Left colon (tissue), 2 donors: ENCODE measurements at regions not wholly inside any gene's neighbourhood (a gene's known extent, or its start where the extent isn't known, plus 50 kb on each side); places are given as distances from the start of the nearest gene placed in this dataset.

Experiments
- ATAC-seq: fragments of 200-7000 bp; cut with Tn5 transposase; one replicate; pipeline ENCODE4 v1.9.1; 2020; ENCODE audit warnings: mild to moderate bottlenecking, moderate library complexity
- DNase-seq, 2 donors: peaks; one replicate each; pipeline ENCODE4 v3.0.0-alpha.2; 2020
- intact Hi-C, 2 donors: fragments of 100-400 bp; cut with DNase I in 1 of 2; cut with micrococcal nuclease in 1 of 2; formaldehyde crosslinking; loops; one replicate each; pipeline versions ENCODE4 v1.11.2 to v1.14.0; 2022; cut with DNase I, micrococcal nuclease
- donor health status: DM: no; HTN: no; CAD: no.
- donor health status: DM: yes; HTN: yes; CAD: no.

DNA sequence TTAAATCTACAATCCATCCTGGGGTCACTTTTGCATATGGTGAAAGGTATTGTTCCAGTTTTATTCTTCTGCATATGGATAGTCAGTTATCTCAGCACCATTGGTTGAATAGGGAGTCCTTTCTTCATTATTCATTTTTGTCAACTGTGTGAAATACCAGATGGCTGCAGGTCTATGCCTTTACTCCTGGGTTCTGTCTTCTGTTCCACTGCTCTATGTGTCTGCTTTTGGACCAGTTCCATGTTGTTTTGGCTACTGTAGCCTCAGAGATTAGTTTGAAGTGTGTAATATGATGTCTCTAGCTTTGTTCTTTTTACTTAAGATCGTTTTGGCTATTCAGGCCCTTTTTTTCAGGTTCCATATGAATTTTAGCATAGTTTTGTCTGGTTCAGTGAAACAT lies 795.8 kb downstream of the OTOL1 start:
- no peak for ATAC-seq
- no peak for DNase-seq
- intact Hi-C loops = no loop called here

DNA sequence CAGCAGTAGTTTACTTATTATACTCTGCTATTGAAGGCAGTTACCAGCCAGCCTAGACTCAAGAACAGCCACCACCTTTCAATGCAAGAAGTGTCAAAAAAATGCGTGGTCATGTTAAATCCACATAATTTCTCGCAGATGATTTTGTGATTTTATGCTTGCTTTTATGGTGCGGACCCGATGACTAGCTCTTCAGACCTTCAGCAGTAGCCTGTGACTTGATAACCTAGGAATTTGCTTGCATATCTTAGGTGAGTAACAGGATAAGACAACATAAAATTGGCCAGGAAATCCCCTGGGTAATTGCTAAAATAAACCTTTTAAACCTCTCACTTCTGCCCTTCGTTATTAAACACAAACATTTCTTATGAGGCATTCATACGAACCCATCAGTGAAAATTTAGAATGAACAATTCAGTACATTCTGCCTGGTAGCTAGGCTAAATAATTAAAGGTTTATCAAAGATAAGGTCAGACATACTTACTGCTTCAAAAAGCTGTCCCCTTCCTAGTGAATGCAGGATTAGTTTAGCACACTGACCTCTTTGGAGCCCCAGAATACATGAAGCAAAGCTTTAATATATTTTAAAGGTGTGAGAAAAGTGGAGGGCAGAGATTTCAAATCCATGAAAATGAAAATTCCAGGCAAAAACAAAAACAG lies 798.8 kb downstream of the OTOL1 start:
- intact Hi-C loops = no loop called here
- DNase-seq (no peak), ATAC-seq (no peak)

DNA sequence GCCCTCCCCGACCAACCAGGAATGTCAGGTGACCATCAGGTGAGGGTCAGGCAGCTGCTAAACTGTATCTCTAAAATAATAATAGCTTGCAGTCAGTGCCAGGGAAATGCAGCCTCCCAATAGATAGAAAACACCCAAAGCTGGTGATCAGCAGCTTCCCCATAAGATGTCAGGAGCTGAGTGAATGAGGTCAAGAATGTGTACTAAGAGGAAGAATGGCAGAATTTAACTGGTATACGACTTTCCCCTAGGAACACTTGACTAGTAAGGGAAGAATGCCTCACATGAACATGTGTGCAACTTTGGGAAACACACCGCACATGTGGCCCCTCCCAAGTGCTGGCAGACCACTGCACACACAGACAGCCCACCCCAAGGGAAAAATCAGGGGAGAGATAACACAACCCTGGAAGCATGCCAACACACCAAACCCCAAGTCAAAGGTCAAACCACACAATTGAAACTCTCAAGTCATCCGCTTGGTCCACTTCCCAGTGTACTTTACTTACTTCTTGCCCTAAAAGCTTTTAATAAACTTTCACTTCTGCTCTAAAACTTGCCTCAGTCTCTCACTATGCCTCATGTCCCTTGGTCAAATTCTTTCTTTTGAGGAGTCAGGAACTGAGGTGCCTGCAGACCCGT lies 806.5 kb downstream of the OTOL1 start:
- no peak for DNase-seq
- ATAC-seq = no peak
- intact Hi-C loops = no loop called here

DNA sequence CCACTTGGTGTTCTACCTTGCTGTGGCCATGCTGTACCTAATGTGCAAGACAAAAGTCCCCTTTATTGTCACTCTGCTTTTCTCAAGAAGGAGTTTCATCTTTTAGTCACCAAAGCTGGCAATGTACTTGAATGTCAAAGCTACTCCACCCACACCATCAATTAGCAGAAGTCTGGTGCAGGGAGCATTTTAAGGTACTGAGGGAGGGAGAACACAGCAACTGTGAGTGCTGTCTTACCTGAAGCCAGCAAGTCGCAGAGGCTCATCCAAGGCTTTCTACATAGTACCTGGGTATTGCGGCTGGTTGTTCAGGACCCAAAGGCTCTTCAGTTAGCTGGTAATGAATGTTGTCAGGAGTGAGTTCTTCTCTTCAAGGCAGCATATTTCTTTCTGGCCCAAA lies 820.4 kb downstream of the OTOL1 start:
- intact Hi-C loops = no loop called here
- ATAC-seq (no peak), DNase-seq (no peak)

DNA sequence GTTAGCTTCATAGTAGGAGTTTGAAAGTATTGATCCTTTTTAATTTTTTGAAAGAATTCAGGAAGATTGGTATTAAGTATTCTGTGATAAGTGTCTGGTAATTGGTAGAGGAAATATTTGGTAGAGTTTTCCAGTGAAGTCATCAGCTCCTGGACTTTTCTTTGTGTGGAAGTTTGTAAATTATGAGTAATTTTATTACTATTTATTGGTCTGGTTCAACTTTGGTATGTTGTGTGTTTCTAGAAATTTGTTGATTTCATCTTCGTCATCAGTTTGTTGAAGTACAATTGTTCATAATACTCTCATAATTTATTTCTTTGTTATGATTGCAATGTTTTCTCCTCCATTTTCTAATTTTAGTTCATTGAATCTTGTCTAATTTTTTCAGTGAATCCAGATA lies 832.0 kb downstream of the OTOL1 start:
- no peak for DNase-seq

DNA sequence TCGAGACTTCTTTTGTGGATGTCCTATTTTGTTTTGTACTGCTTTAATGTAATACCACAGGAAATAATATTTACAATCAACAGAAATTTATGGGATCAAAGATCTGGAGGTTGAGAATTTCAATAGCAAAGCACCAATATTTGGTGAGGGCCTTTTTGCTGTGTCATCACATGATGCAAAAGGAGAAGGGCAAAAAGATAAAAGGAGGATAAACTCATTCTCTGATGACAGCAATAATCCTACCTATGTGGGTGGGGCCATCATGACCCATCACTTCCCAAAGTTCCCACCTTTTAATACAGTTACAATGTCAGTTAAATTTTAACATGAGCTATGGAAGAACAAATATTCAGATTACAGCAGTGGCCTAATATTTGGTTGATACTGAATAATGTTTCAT lies 832.9 kb downstream of the OTOL1 start:
- intact Hi-C loops = no loop called here
- DNase-seq (no peak), ATAC-seq (no peak)

More for the DNA sequence above, 832.0 kb downstream of the OTOL1 start:
- intact Hi-C loops = no loop called here
- ATAC-seq = no peak

DNA sequence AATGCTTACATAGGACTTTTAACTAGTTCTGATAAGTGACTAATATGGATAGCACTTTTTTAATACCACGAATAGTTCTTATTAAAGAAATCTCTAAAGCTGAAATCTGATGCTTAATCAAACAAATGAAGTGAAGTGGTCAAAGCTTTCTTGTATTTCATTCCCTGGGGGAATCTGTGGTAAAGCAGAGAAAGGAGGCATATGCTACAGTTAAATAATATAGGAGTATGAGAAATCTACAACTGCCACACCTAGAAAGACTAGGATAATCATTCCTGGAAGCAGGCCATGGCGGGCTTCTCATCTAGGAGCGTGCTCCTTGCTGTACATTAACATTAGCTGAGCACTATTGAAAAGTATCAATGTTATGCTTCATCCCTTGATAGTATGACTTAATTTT lies 835.7 kb downstream of the OTOL1 start:
- ATAC-seq (no peak), DNase-seq (no peak)
- intact Hi-C loops = no loop called here

DNA sequence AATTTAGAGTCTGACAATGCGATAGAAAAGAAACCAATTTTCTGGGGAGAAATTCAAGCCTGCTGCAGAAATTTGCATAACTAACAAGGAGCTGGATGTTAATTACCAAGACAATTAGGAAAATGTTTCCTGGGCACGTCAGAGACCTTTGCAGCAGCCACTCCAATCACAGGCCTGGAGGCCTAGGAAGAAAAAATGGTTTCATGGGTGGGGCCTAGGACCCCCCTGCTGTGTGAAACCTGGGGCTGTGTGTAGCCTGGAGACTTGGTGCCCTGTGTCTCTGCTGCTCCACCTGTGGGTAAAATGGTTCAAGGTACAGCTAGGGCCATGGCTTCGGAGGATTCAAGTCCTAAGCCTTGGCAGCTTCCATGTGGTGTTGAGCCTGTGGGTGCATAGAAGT lies 837.9 kb downstream of the OTOL1 start:
- intact Hi-C loops = no loop called here
- ATAC-seq = no peak

DNA sequence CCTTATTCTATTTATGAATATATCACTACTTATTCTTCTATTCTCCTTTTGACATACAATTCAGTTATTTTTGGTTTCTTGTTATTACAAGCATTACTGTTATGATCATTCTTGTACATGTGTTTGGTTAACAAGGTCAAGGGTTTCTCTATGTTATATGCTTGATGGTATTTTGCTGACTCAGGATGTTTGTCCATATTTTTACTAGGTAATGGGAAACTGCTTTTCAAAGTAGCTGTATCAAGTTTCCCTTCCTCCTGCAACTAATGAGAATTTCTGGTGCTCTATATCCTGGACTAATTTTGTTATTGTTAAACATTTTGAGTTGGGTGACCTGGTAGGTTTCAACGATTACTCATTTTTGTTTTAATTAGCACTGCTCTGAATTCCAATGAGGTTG lies 841.0 kb downstream of the OTOL1 start:
- intact Hi-C loops = no loop called here

More for the DNA sequence above, 837.9 kb downstream of the OTOL1 start:
- DNase-seq = no peak

DNA sequence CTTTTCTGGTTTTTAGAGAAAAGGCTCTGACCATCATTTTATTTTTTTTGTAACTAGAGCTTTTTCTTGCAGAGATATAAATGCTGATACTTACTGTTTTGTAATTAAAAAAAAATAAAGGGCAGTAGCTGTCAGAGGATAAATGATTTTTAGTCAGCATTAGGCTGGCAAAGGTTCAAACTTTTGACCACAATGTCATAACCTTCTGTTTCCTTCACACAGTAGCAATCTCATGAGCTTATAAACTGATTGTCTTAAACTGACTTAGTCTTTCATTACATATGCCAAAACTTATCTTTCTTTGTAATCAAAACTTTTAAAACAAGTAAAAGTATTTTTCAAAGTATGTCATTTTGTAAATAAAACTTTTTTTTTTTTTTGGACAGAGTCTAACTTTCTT lies 841.9 kb downstream of the OTOL1 start:
- ATAC-seq (no peak), DNase-seq (no peak)
- intact Hi-C loops = no loop called here

More for the DNA sequence above, 841.0 kb downstream of the OTOL1 start:
- ATAC-seq (no peak), DNase-seq (no peak)

DNA sequence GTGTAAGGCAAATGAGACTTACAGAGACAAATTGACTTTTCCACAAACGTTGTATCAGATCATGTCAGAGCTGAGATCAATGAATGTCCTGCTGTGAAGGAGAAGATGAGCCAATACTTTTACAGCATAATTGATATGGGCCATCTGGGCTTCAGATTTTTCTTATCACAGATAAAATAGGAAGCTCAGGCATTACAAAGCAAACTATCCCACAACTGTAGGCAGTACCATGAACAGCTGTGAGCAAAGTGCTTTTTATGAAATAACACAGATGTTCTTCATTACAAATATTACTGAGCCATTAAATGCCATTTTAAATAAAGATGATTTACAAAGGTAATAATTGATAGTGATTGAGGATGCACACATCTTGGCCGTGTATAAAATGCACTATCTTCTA lies 852.3 kb downstream of the OTOL1 start:
- intact Hi-C loops = no loop called here
- DNase-seq (no peak), ATAC-seq (no peak)

DNA sequence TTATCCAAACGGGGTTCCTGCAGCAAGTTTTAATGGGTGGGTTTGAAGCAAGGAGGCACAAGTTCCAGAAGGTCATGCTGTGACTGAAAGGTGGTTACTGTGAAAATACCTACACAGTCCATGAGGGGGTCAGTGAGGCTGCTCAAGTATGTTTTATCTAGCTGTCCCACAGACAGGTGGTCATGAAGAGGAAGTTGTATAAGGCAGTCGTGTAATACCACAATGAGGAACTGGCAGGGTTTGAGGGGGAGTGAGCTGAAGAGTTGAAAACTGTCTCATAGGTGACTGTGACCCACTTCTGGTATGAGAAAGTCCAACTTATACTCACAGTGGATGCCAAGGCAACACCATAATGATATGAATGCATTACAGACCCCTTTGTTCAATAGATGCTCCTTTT lies 856.8 kb downstream of the OTOL1 start:
- ATAC-seq (no peak), DNase-seq (no peak)
- intact Hi-C loops = no loop called here

DNA sequence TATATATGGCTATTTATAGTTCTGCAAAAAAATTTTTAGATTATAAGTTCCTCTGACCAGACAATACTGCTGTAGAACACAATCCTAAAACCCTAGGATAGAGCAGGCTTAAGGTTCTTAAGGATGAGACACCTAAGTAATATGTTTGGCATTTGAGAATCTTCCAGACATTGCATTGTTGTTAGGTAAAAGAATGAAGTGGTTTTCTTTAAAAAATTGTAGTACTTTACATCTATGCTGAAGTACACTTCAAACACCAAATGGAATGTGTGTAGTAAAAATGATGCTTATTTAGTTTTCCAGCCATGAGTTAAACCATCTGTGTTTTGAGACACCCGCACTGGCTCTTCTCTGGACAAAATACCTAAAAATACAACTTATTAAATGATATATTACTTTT lies 857.7 kb downstream of the OTOL1 start:
- intact Hi-C loops = no loop called here
- no peak for DNase-seq
- ATAC-seq = no peak

DNA sequence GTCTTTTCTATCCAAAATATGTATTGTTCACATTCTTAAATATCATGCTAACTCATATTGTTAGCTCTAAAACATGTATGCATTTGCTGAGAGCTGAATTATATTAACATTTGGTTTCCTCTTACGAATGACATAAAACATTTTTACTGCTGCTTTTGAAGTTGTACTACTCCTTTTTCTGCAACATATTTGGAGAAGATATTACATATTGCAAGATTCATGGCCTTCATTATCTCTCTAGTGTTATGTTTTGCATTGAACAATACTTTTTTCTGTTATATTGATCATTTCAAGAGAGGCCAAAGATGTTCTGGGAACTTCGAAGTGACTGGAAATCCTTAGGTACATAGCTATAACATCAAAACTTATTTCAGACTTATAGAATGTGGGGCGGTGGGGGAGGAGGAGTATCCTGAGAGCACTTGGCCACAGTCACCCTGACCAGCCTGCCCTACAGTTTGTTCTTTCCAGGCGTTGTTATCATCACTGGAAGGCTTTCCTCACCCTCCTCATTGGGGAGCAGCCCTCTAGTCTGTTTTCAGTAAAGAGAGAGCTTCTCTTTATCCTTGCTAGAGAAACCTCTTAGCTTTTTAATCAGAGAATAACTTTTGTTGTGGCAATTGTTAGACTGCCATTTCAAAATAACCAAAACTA lies 868.6 kb downstream of the OTOL1 start:
- intact Hi-C loops = no loop called here
- no peak for DNase-seq

DNA sequence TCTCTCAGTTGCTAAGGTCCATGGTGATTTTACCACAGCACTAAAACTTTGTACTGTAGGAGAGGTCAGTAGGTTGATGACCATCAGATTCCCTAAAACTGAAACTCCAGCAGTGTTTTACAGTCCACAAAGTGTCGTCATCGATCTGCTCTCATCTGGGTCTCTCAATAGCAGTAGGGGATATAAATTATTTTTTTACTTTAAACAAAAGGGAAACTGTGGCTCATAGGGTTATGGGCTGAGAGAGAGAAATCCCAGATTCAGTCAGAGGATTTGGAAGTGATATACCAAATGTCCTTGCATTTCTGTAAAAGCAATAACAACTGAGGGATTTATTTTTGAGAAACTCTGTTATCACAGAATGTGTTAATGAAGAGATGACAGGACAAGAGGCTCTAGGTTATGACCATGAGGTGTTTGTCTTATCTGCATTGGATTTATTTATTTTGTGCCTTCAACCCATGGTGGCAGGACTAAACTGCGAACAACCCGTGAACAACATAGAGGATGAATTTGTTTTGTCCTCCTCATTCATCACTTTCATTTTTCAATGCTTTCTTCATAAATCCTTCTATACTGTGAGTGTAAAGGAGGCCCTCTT lies 869.7 kb downstream of the OTOL1 start:
- no peak for DNase-seq
- ATAC-seq = no peak
- intact Hi-C loops = no loop called here

More for the DNA sequence above, 868.6 kb downstream of the OTOL1 start:
- no peak for ATAC-seq

DNA sequence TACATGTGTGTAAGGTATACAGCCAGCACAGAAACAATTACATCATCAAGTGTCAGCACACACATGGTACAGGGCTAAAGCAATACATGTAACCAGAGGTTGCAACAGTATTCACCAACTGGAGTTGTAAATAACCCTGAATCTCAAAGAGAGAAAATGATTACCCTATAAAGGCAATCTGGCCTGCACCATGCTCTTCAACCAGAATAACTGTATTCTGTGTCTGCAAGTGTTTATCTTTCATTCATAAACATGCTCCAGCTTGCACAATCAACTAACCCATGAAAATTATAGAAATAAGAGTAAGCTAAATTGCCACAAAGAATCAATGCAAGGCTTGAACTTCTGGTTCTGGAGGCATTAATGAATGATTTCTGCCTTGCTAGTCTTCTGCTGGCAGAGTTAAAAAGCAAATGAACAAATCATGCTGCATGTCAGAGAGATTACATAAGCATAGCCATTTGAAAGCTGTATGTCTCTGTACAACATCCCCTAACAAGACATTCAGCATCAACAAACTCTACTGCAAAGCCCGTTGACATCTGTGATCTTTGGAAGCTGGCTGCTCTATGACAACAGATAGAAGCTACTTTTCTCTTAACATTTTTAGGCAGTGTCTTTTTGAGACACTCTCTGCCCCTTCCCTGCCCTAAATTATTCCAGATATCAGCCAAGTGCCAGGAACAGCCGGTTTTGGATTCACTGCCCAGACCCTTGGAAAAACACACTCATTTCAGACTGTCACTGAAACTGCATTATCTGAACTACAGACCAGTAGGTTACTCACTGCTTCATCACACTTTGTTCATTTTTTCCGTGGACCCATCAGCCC lies 871.0 kb downstream of the OTOL1 start:
- ATAC-seq (no peak), DNase-seq (no peak)
- intact Hi-C loops = no loop called here

DNA sequence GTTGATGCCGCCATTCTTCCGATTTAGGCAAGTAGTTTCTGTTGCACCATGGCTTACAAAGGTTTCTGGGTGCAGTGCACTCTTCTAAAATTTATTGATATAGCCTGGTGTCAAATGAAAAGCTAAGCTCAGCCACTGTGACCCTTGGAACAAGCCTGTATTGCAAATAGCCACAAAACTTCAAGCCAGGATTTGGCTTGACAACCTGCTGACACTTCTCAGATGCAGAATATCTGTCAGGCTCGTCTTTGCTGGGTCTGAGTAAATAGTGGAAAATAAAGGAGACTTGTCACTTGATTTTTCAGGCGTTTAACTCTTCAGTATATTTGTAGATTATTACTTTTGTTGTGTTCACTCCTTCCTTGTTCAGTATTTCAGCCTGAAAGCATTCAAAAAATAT lies 871.8 kb downstream of the OTOL1 start:
- intact Hi-C loops = no loop called here
- DNase-seq (no peak), ATAC-seq (no peak)

DNA sequence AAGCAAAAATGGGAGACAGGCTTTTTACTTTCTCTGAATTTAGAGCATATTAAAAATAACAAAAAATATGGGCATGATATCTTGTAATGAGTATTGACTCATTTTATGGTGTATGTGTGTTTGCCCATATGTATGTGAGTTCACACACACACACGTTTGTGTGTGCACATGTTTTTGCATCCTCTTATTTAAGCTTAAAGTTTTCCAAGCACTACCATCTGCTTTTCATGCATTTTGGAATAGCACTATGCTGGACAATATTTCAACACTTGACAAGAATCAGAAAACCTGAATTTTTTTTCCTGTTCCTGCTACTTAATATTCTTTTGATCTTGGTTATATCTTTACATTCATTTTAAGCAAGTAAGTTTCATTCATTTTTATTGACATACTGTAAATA lies 872.7 kb downstream of the OTOL1 start:
- intact Hi-C loops = no loop called here
- no peak for ATAC-seq
- DNase-seq = no peak

DNA sequence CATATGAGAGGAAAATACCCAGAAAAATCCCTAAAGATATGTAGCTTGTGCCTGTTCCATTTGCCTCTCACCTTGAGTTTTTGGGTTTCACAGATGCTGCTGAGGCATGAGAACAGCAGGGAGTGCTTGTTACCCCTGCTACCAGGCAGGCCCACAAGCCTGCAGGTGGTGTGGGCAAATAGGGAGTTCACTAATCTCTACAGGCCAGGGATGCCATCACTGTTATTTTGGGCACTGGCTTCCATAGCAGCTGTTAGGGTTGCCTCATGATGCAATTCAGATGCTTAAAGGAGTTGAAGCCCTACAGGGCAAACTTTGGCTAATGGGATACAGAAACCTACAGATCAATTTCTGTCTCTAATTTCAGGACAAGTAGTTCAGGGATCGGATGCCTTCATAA lies 873.5 kb downstream of the OTOL1 start:
- intact Hi-C loops = no loop called here
- DNase-seq (no peak), ATAC-seq (no peak)
